B cell (primary cell): ENCODE measurements at regions not wholly inside any gene's neighbourhood (a gene's known extent, or its start where the extent isn't known, plus 50 kb on each side); places are given as distances from the start of the nearest gene placed in this dataset.

ENCODE experiments used
- ATAC-seq: fragments of 200-7000 bp; cut with Tn5 transposase; one replicate; pipeline ENCODE4 v1.10.0; 2021; ENCODE audit warnings: low read depth, mild to moderate bottlenecking, moderate number of reproducible peaks, moderate library complexity
- CTCF ChIA-PET: fragments of 350-600 bp; sonication (Branson Sonifier 250); formaldehyde crosslinking; loops from one replicate; lab custom pipeline; 2021; ENCODE audit warnings: antibody characterized with exemption, inconsistent platforms; lab: Charles Lee
- POLR2A ChIA-PET: fragments of 350-600 bp; sonication (Branson Sonifier 250); formaldehyde crosslinking; loops from one replicate; lab custom pipeline; 2021; ENCODE audit warnings: antibody characterized with exemption; lab: Charles Lee
- DNase-seq: peaks from one replicate; pipeline ENCODE4 v3.0.0; 2013
- H2AFZ ChIP-seq: 2 replicates; pipeline ENCODE4 v1.6.1; 2012; ENCODE audit warnings: mild to moderate bottlenecking, low read depth, low read length; ENCODE audit not compliant: insufficient read depth, poor library complexity, severe bottlenecking
- H3K27ac ChIP-seq, 2 donors: 1 replicate in 1 of 2; 2 replicates in 1 of 2; pipeline ENCODE4 v1.5.1; 2012 to 2013; ENCODE audit warnings: low read length in 2 of 2, mild to moderate bottlenecking in 2 of 2, moderate library complexity in 1 of 2
- H3K27me3 ChIP-seq, 4 experiments: fragments of 200-600 bp in 1 of 4; sonication (generic) in 1 of 4; replicated peaks in 1 of 4; 1 replicate in 2 of 4; 2 replicates in 2 of 4; pipeline versions ENCODE4 v1.6.1 to v1.7.0; 2013 to 2016; ENCODE audit warnings: low read length in 3 of 4, mild to moderate bottlenecking in 2 of 4, mixed read lengths in 1 of 4, moderate library complexity in 1 of 4; ENCODE audit not compliant: insufficient read depth in 4 of 4, control insufficient read depth in 3 of 4; ENCODE audit errors: control extremely low read depth in 1 of 4
- H3K36me3 ChIP-seq, 2 experiments: replicated peaks in 1 of 2; 1 replicate in 1 of 2; 2 replicates in 1 of 2; pipeline versions ENCODE4 v1.6.1 to v1.7.1; 2013; ENCODE audit warnings: low read length in 1 of 2; ENCODE audit not compliant: insufficient read depth in 2 of 2, control insufficient read depth in 1 of 2; ENCODE audit errors: control extremely low read depth in 1 of 2, extremely low read depth in 1 of 2
- H3K4me1 ChIP-seq, 2 donors: fragments of 200-600 bp in 1 of 2; sonication (generic) in 1 of 2; 1 replicate in 1 of 2; 2 replicates in 1 of 2; pipeline versions ENCODE4 v1.5.1 to v1.6.1; 2013 to 2017; ENCODE audit warnings: low read length in 2 of 2; ENCODE audit not compliant: control insufficient read depth in 2 of 2, insufficient read depth in 2 of 2
- H3K4me2 ChIP-seq: replicated peaks from 2 replicates; pipeline ENCODE3; 2012; ENCODE audit warnings: mild to moderate bottlenecking, low read depth, low read length; ENCODE audit not compliant: poor library complexity, severe bottlenecking
- H3K4me3 ChIP-seq, 5 experiments: fragments of 200-600 bp in 1 of 5; sonication (generic) in 1 of 5; 1 replicate in 3 of 5; 2 replicates in 2 of 5; pipeline versions ENCODE4 v1.5.1 to v1.7.0; 2011 to 2016; ENCODE audit warnings: low read length in 4 of 5, mild to moderate bottlenecking in 4 of 5, low read depth in 2 of 5, control low read depth in 1 of 5, moderate library complexity in 1 of 5; ENCODE audit not compliant: insufficient read depth in 1 of 5; ENCODE audit errors: control extremely low read depth in 1 of 5, extremely low read depth in 1 of 5
- H3K79me2 ChIP-seq: fragments of 200-600 bp; sonication (generic); one replicate; pipeline ENCODE4 v1.6.0; 2016; ENCODE audit warnings: low read length; ENCODE audit not compliant: control insufficient read depth, insufficient read depth
- H3K9ac ChIP-seq: fragments of 200-600 bp; sonication (generic); 2 replicates; pipeline ENCODE4 v1.6.1; 2017; ENCODE audit warnings: mild to moderate bottlenecking, low read length, moderate library complexity
- H3K9me3 ChIP-seq, 3 donors: one replicate each; pipeline versions ENCODE4 v1.6.1 to v1.7.1; 2013; ENCODE audit warnings: low read length in 2 of 3; ENCODE audit not compliant: control insufficient read depth in 2 of 3, insufficient read depth in 1 of 3; ENCODE audit errors: control extremely low read depth in 1 of 3
- H4K20me1 ChIP-seq: 2 replicates; pipeline ENCODE4 v1.6.0; 2012; ENCODE audit warnings: mild to moderate bottlenecking, low read length; ENCODE audit not compliant: insufficient read depth, control insufficient read depth, poor library complexity, severe bottlenecking
- H3K27ac Mint-ChIP-seq: one replicate; pipeline ENCODE4 v1.8.0; 2021; ENCODE audit warnings: mixed read lengths
- H3K27me3 Mint-ChIP-seq: one replicate; pipeline ENCODE4 v1.8.0; 2021; ENCODE audit warnings: mixed read lengths
- H3K4me1 Mint-ChIP-seq: one replicate; pipeline ENCODE4 v1.8.0; 2021; ENCODE audit warnings: mixed read lengths
- H3K4me3 Mint-ChIP-seq: one replicate; pipeline ENCODE4 v1.8.0; 2021; ENCODE audit warnings: mixed read lengths
- H3K9me3 Mint-ChIP-seq: one replicate; pipeline ENCODE4 v1.8.0; 2022; ENCODE audit warnings: mixed read lengths; ENCODE audit not compliant: insufficient read depth
- CTCF ChIP-seq: fragments of 200-600 bp; IDR thresholded peaks from one replicate; pipeline ENCODE4 v1.8.0; 2022; ENCODE audit warnings: antibody characterized with exemption, mild to moderate bottlenecking
- EZH2 ChIP-seq: IDR thresholded peaks from 2 replicates; pipeline ENCODE4 v1.6.1; 2012; ENCODE audit warnings: borderline replicate concordance, low read depth, mild to moderate bottlenecking, moderate library complexity, low read length; ENCODE audit not compliant: insufficient read depth, poor library complexity, severe bottlenecking
- WGBS: methylation state at CpG from one replicate; pipeline ENCODE4 v1.1.5; 2013; ENCODE audit warnings: missing lambda C conversion rate; ENCODE audit not compliant: insufficient coverage; 5-methylcytosine and 5-hydroxymethylcytosine counted together
- intact Hi-C: fragments of 100-400 bp; cut with micrococcal nuclease; formaldehyde crosslinking; loops from one replicate; pipeline ENCODE4 v1.10.0; 2022

- Mint-ChIP-seq H3K27ac (no peak overlapping the region), H3K4me1 (no peaks in the 10 kb centered on the region), H3K9me3 (no peaks in the 10 kb centered on the region), H3K4me3 (no peak overlapping the region), H3K27me3 (no peaks in the 10 kb centered on the region)
- ATAC-seq (no peak), DNase-seq (no peak)
- WGBS, result 91% methylated on average over 1 of the region's 1 CpG
- Histone ChIP-seq H3K9ac (no peak overlapping the region), H3K27me3 (no peaks in the 10 kb centered on the region), H3K36me3 (no peaks in the 10 kb centered on the region), H3K4me1 (no peaks in the 10 kb centered on the region), H4K20me1 (no peaks in the 10 kb centered on the region), H2AFZ (no peak overlapping the region), H3K4me2 (no peak overlapping the region), H3K27ac (no peak overlapping the region), H3K4me3 (no peak overlapping the region), H3K79me2 (no peaks in the 10 kb centered on the region), H3K9me3 (peaks cover 0 to 4% (median 1%) of the 10 kb centered on the region in 3 donors)
- POLR2A ChIA-PET, result no interaction called here
- CTCF ChIA-PET, result no interaction called here
- intact Hi-C loops, result no loop called here
- no peak for TF ChIP-seq EZH2
- no peak for TF ChIP-seq CTCF
These were observed 515.5 kb upstream of the GBE1 start for GRCh38 chr3:82276992-82277391.

GRCh38 chr3:82274897-82275296 lies 513.5 kb upstream of the GBE1 start:
- Histone ChIP-seq H3K4me2 (no peak overlapping the region), H2AFZ (no peak overlapping the region), H3K4me1 (no peaks in the 10 kb centered on the region), H3K36me3 (no peaks in the 10 kb centered on the region), H3K27me3 (no peaks in the 10 kb centered on the region), H3K9me3 (peaks cover 0 to 4% (median 0%) of the 10 kb centered on the region in 3 donors), H3K79me2 (no peaks in the 10 kb centered on the region), H3K9ac (no peak overlapping the region), H4K20me1 (no peaks in the 10 kb centered on the region), H3K27ac (no peak overlapping the region), H3K4me3 (no peak overlapping the region)
- no peak for DNase-seq
- no peak for ATAC-seq
- CTCF ChIA-PET, result no interaction called here
- POLR2A ChIA-PET, result no interaction called here
- Mint-ChIP-seq H3K27me3 (no peaks in the 10 kb centered on the region), H3K9me3 (peaks cover 2% of the 10 kb centered on the region), H3K4me3 (no peak overlapping the region), H3K4me1 (no peaks in the 10 kb centered on the region), H3K27ac (no peak overlapping the region)
- TF ChIP-seq EZH2 (no peak), CTCF (no peak)
- intact Hi-C loops, result no loop called here
